ENCODE measurements at regions not wholly inside any gene's neighbourhood (a gene's known extent, or its start where the extent isn't known, plus 50 kb on each side); places are given as distances from the start of the nearest gene placed in this dataset.

GRCh38 chr16:5601957-5602356 is 504.4 kb upstream of the EEF2KMT start:
- TF ChIP-seq MAFK (conservative IDR thresholded peaks at IDR 0.05 in 1 of 2, IDR thresholded peaks at IDR 0.05 in 1 of 2; ENCODE audit: low read length in 2 of 2) (no peak), ELF1 (CRISPR knock-in tag; IDR thresholded peaks at IDR 0.05) (no peak), ZNF563 (CRISPR knock-in tag; IDR thresholded peaks at IDR 0.05) (no peak), TAF1 (CRISPR knock-in tag; IDR thresholded peaks at IDR 0.05) (no peak)

Data from HepG2 (cell line).